GM18517 (cell line): ENCODE measurements at regions not wholly inside any gene's neighbourhood (a gene's known extent, or its start where the extent isn't known, plus 50 kb on each side); places are given as distances from the start of the nearest gene placed in this dataset.
A peak's percentile ranks its signal among the peaks of the same experiment; 100 is the strongest.
"Not testable (repeated sequence)": the region's sequence is repeated elsewhere in the genome, so short reads cannot be mapped to it uniquely, and the experiment has no call there.

Source experiments
- ATAC-seq: cut with Tn5 transposase; IDR thresholded peaks from one replicate; pipeline ENCODE4 v1.9.1; 2021; ENCODE audit warnings: mild to moderate bottlenecking, moderate library complexity; ENCODE audit not compliant: unreplicated experiment

DNA sequence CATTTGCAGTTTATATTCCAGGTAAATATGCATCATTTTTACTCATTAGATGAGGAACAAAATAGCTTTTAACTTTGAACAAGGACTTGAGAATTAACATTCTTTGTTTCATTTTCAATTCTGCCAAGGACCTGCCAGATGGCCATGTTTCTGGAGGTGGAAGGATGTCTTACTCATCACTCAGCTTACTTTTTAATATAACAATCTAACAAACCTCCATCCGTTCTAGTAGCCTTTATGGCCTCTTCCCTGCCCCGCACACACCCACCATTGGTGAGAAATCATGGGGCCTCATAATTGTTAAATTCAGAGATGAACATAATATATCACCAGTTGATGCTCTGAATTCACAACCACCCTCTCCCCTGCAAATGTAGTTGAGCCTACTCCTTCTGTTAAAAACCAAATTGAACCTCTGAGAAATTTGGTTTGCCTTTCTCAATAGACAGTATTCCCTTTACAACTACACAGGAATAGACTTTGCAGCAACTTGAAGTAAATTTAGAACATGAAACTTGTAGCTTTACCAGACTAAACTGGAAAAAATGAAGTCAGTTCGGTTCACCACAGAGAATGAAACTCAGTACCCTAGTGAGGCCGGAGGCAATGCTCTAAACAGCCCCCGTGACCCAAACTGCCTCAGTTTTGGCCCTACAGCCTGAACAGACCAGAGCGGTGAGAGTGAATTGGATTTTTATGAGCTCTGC, 50.1 kb upstream of the ACSL4 start:
- peak; percentile 79 for ATAC-seq

DNA sequence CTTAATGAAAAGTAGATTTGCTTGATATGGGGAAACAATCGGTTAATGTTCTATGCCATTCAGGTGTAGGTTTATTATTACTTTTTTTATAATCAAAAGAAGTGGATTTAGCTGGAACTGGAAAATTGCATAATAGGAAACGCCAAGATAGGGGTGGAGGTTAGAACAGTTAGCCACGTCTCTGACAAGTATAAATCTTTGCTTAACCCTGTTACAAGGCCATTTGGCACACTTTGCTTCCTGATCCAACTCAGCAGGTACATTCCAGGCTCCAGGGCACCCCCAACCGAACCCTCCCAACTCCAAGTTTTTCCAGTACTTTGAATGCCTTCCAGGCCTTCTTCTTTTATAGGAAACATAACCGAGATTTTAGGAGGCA, 50.6 kb upstream of the ACSL4 start:
- ATAC-seq = no peak

DNA sequence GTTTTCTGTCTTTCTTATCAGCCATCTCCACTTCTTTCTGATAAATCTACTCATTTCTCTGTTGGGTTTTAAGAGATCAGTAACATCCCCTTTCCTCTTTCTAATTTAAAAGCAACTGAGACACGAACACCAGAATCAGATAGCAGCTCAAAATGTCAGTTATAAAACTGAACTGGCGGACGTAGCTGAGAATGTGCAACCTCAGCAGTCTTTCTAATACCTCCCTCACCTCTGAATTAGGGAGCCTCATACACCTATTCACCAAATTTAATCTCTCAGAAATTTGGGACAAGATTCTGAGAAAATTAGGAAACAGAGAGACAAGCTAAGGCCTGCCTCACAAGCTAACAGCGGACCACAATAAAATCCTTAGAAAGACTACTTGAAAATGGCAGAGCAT, 52.0 kb upstream of the ACSL4 start:
- ATAC-seq = no peak

DNA sequence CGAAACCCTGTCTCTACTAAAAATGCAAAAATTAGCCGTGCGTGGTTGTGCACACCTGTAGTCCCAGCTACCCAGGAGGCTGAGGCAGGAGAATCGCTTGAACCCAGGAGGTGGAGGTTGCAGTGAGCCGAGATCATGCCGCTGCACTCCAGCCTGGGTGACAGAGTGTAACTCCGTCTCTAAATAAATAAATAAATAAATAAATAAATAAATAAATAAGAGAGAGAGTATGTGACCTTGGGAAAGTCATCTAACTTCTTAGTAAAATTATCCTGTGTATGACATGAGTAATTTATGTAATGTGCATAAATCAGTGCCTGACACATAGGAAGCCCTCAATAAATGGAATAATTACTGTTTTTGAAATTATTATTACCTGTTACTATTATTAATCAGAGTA, 57.5 kb upstream of the ACSL4 start:
- ATAC-seq = not testable (repeated sequence)

DNA sequence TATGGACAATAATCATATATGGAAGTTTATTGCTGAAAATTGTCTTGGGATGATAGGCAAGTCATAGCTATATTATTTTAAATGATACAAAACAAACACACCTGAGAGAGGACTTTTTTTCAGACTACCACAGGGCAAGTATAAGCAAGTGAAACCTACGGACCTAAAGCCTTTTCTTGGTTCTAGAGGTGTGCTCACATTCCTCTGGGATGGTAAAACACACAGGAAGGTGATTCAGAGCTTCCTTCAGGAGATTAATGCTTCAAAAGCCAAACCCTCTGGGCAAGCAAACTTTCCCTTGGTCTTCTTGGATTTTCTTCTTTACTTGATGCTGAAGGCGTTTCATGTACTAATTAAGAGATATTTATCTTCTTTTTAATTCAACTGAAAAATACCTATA, 60.1 kb upstream of the ACSL4 start:
- no peak for ATAC-seq

DNA sequence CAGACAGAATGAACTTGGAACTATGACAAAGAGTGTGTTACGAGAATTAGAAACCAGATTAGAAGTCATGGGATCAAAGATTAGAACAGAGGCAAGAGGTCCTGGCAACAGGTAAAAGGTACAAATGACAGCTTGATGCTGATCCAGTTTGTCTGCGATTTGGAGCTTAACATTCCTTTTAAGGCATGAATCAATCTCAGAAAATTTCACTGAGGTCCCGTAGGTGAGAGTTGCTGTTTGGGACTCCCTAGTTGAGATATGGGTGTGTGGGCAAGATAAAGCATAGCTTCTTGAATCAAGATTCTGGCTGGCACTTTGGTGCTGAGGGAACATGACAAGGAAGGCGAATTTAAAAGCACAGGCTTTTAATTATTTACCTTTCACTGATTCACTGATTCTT, 62.6 kb upstream of the ACSL4 start:
- ATAC-seq = no peak

DNA sequence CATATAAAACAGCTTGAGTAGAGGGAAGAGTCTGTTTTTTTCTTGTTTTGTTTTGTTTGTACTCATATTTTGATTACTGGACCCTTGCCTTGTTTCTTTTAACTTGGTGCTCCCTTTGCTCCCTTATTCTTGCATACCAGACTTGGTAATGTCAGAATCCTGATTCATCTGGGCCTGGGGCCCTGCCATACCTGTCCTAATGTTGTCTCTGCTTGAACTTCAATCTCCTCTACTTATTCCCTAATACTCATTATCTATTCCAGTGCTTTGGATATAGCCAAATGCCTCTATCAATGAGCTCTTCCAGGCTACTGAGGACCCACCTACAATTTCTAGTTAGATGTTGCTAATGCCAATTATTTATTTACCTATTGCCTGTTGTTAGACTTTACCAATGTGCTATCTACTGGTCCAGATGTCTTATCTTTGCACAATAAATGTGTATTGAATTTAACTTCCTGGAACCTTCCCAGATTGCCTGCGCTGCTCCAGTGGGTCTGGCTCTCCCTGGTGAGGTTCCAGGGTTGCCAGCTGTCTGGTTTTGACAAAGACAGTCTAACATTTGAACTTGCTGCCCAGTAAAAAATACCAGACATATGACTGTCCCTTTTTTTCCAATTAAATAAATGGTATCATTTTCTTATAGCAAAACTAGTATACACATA, 64.4 kb upstream of the ACSL4 start:
- ATAC-seq = no peak

DNA sequence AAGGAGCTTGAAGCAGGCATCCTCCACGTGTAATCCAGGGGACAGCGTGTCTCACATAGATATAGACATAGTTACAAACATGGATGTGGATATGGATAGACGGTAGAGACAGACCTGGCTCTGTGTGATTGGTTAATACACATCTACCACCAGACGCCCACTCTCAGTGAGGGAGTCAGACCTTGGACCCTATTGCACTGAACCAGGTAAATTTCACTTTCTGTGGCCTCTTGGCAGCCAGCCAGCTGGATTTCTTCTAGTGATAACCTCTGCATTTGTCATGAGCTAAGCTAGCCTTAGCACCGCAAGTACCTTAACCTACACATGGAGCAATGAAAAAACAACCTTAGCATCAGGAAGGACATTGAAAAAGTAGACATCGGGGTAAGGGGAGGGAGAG, 79.2 kb upstream of the ACSL4 start:
- ATAC-seq = no peak

DNA sequence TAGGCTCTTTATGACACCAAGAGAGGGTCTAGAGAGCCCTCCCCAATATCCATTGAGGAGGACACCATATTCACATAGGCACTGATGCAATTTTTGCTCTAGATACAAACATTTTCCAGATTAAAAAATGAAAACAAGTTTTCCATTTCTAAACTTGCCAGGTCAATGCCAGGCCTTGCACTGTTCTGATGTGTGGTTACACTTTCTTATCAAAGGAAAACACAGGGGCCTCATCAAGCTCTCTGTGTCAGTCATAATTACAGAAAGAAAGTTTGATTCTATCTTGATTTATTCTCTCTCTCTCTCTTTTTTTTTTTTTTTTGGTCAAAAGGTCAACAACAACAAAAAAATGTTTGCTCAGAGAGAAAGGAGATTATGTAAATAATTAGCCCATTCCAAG, 80.2 kb upstream of the ACSL4 start:
- ATAC-seq = no peak

DNA sequence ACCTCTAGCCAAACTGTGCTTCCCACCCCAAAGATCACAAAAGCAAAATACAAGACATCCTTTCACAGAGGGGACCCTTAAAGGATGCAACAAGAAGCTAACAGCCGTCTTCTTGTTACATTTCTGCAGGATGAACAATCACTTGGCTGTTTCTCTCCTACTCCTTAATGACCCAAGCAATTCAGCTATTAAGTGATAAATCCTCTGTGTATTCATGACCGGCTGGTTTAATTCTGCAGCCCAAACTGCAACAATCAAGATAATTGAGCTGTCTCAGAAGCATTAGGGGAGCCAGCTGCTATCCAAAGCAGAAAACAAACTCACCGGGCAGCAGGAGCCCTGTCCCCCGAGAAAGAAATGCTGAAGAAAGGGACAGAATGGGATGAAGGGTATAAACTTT, 85.9 kb upstream of the ACSL4 start:
- no peak for ATAC-seq

DNA sequence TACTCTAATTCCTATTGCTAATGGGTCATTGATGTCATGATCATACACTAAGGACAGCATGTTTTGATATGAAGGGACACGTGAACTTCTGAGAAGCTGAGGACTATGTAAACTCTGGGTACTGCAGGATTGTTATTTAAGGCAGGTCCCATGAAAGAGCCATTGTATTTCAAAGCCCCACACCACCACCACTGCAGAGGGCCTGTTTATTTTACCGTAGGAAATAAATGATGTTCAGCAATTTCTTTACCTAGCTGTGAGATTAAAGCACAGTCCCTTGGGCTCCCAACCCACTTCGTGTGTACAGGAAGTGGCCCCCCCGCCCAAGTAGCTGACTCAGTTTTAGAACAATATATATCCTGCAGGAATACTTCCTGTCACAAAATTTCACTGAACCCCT, 89.8 kb upstream of the ACSL4 start:
- no peak for ATAC-seq

DNA sequence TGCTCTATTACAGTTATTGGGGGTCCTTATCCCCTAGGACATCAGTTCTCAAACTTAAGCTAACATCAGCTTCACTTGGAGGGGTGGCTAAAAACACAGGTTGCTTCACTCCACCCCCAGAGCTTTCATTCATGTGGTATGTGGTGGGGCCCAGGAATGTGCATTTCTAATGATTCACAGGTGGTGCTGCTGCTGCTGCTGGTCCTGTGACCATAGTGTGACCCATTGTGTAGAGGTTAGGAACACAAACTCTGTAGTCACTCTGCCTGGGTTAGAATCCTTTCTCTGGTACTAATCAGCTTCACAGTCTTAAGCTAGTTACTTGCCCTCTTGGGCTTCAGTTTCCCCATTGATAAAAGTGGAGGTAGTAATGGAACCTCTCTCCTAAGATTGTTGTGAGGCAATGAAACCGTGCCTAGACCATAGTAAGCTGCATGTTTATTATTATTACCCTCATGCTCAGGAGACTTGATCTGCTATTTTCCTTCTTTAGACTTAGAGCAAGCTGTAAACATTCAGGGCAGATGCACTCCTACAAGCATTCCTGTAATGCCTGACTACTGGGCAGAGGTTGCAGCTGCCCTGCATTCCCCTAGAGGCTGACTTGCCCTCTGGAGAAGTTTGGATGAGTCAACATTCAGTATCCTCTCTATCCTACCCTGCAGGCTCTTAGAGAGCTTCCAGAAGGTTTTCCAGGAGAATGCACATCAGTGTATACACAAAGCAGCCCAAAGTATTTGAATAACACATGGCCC, 94.1 kb upstream of the ACSL4 start:
- no peak for ATAC-seq

DNA sequence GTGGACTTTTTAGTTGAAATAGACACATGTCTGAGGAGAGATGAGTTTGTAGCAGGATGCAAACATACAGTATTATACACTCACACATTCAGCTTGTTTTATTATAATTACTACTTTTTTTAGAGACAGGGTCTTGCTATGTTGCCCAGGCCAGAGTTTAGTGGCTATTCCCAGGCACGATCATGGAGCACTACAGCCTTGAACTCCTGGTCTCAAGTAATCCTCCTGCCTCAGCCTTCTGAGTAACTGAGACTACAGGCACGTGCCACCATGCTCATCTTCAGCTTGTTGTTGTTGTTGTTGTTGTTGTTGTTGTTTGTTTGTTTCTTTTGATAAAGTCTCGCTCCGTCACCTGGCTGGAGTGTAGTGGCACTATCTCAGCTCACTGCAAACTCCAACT, 94.7 kb upstream of the ACSL4 start:
- no peak for ATAC-seq

DNA sequence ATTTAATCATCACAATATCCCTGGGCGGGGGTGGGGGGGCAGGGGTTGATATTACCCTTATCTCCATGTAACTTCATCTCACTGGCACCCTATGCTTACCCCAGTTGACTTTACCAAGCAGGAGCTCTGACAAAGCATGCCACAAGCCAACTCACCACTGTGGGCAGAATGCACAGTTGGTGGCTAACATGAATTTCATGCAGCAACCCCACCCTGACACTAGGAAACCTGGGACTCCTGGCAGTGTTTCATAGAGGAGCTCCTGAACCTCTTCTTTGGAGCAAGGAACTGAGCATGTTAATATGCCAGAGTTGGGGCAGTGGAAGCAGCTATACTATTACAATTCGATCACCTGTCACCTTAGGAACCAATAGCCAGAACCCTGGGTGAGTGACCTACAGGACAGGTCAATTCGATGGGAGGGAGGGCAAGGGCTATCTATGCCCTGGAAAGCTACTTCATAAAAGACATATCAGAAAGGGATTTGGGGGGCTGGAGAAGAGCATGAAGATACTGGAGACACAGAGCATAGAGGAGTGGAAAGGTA, 97.2 kb upstream of the ACSL4 start:
- ATAC-seq = peak; percentile 18

DNA sequence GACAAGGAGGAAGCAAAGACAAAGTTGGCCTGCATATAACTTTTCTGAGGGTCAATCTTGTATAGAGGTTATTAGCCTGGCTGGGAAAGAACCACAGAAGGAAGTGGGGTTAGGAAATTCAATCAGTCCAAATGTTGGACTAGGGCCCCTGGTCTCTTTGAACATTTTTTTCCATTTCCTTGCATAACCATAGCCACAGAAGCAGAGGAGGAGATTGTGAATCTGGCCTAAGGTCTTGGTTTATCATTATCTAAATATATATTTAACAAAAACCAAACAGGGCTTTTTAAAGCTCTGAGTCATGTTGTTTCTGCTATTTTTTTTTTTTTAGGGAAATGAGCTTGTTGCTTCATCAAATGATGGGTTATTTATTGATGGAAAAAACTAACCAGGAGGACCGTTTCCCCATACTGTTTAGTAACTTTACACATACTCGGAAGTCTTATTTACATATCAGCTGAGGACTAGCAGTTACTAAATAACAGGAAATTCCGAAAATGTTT, 97.7 kb upstream of the ACSL4 start:
- ATAC-seq = peak; percentile 83

DNA sequence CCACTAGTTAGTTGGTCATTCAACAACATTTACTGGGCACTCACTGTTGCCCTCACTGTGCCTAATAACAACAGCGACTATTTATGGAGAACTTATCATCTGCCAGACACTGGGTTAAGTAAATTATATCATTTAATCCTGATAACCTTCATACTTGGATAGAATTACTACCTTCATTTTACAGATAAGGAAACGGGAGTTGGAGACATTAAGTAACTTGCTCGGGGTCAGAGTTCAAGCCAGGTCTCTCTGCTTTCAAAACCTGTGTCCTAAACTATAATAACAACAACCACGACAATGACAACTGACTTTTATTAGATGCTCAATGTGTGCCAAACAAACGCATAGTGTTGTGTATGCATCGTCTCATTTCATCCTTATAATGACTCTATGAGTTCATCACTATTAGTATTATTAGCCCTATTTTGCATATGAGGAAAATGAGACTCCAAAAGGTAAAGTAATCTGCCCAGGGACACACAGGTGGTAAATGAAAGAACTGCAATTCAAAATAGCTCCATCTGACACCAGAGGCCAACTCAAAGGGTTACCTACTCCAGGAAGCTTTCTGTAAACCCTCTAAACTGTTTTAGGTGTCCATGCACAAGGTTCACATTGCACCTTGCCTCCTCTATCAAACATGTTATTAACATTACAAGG, 98.4 kb upstream of the ACSL4 start:
- ATAC-seq = peak; percentile 50

DNA sequence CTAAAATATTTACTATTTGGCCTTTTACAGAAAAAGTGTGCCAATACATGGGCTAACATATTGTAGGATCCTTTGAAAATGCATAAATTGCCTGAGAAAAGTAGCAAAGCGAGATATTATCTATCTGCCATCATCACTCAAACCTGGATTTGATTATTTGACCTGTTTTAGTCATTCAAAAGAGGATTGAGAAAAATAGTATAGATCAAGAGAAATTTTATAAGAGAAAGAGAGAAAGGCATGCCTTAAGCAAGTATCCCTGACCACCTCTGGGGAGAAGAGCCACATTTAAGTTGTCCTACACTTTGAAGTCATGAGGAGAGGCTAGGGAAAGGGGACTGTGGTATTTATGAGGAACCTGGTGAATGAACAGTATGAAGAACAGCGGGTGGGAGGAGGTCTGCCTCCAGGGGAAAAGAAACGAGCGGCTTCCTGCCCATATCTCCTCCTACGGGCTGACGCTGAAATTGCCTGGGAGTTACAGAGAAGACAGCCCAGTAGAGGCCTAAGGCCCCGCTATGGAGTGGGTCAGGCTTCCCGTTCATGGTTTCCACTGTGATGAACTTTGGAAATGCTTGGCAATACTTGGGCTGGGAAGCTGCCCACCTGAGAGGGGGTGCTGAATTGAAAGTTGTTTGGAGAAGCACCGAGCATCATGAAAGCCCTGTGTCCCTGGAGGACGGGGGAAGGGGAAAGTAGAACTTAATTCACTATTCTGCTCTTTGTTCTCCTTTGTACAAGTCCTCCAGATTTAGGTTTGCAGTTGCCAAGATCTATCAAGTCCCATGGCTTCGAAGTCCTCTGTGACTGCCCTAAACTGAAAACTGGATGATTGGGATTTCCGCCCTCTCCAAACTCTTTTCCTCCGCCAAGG, 106.9 kb upstream of the ACSL4 start:
- no peak for ATAC-seq

DNA sequence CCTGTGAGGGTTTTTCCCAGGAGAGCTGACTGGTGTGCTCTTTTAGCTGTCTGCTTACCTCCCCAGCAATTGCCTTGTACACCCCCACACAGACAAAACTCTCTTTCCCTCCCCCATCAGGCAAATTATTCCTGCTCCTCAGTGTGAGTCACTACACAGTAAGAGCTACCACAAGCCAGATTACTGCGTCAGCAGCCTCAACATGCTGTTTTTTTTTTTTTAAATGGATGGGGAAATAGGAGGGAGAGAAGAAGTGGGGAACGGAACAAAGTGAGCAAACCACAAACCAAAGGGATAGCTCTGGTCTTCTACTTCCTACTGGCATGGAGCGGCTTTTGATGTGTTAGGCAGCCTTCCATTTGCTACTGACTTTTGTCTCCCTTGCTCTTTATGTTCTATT, 107.5 kb upstream of the ACSL4 start:
- ATAC-seq = no peak

DNA sequence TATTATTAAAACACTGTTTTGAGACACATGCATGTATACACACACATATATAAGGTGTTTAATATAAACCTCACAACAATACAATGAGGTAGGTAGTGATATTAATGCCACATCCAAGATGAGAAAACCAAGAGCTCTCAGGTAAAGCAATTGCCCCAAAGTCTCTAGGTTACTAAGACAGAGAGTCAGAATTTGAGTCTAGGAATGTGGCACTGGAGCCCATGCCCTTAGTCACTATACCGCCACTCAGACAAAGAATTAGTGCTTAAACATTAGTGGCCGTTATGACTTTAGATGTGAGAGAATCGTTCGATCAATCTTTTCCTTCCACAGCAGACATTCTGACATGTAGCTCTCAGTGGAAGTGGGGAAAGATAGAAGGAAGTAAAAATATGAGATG, 108.2 kb upstream of the ACSL4 start:
- no peak for ATAC-seq

DNA sequence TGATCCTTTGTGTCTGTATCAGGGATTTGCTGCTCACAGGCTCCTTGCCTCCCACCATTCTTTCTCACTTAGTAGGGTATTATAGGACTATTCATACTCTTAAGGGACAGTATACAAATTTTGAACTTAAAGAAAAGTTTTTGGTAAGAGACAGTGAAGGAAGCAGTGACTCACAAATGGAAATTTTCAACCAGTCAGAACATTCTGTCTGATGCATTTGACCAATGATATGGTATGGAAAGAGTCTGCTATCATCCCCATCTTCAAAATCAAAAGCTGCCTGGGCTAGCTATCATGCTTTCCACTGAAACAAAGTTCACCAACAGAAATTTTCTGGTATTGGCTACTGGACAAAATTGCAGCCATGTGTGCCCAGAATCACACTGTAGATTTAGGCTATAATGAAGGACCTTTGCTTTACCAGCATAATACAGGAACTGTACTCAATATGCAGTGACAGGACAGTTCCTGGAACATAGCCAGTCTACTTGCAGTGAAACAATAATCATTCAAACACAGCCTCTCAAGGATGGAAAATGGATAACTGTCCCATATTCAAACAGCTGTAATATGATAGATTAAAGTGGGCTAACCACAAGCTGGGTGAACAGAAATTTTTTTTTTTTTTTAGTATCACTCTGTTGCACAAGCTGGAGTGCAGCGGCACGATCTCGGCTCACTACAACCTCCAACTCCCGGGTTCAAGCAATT, 109.0 kb upstream of the ACSL4 start:
- no peak for ATAC-seq
